C4-2B (cell line): ENCODE measurements at regions not wholly inside any gene's neighbourhood (a gene's known extent, or its start where the extent isn't known, plus 50 kb on each side); places are given as distances from the start of the nearest gene placed in this dataset.

Source experiments
- CTCF ChIP-seq: fragments of 450-650 bp; conservative IDR thresholded peaks from 2 replicates; pipeline ENCODE4 v1.5.1; 2017; ENCODE audit warnings: mild to moderate bottlenecking
- ZFX ChIP-seq: fragments of 450-650 bp; IDR thresholded peaks from 2 replicates; pipeline ENCODE4 v1.6.1; 2017

DNA sequence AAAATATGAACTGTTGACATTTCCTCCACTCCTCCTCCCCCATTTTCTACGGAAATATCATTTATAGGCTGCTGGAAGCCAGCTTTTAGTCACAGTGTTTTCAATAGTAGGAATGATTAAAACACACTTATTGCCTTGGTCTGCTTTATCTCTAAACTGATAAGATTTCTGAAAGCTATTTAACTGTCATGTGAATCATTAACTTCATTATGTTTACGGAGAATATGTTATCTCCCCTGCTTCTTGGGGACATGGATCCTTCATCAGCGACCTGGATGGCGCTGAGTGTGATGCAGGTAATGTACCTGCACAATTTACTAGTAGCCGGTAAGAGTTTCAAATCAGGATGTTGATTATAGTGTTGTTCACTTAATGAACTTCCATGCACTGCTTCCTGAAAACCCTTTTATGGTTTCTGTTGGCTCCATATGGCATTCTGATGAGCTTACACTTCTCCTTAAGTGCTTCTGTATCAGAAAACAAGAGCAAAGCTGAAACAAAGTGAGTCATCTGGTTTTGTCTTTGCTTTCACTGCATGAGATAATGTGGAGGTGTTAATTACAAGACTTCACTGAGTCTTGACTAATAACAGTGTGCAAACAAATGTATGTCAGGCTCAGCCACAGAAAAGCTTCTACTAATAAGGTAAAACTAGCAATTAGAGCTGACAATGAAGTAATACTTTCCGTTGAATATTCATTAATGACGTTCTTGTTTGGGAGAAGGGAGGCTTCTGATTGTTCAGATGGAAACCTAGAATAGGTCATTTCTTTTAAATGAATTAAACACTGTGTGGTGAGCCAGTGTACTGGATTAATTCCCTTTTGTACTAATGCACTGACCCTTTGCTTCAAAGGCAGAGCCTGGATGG is 162.4 kb upstream of the ZNF608 start:
- TF ChIP-seq CTCF = no peak
- TF ChIP-seq ZFX = no peak
